Stomach (tissue), 4 donors: ENCODE measurements at regions not wholly inside any gene's neighbourhood (a gene's known extent, or its start where the extent isn't known, plus 50 kb on each side); places are given as distances from the start of the nearest gene placed in this dataset.

Experiments used
- POLR2A ChIP-seq, 4 donors: fragments of 450-650 bp; IDR thresholded peaks; one replicate each; pipeline ENCODE4 v1.6.1; 2016; ENCODE audit warnings: antibody characterized with exemption in 4 of 4, control low read depth in 2 of 4, mild to moderate bottlenecking in 1 of 4, moderate library complexity in 1 of 4
- POLR2AphosphoS5 ChIP-seq, 3 donors: sonication (generic); formaldehyde crosslinking; IDR thresholded peaks; one replicate each; pipeline ENCODE4 v1.6.1; 2016; ENCODE audit warnings: antibody characterized with exemption in 3 of 3
- TF ChIP-seq, protein P1 (sequence below), 7 experiments: fragments of 450-650 bp in 4 of 7; fragments of 200-600 bp in 3 of 7; sonication (generic) in 3 of 7; IDR thresholded peaks; one replicate each; pipeline ENCODE4 v1.5.1; 2016 to 2019; ENCODE audit warnings: antibody characterized with exemption in 7 of 7, control low read depth in 2 of 7, mild to moderate bottlenecking in 1 of 7

DNA sequence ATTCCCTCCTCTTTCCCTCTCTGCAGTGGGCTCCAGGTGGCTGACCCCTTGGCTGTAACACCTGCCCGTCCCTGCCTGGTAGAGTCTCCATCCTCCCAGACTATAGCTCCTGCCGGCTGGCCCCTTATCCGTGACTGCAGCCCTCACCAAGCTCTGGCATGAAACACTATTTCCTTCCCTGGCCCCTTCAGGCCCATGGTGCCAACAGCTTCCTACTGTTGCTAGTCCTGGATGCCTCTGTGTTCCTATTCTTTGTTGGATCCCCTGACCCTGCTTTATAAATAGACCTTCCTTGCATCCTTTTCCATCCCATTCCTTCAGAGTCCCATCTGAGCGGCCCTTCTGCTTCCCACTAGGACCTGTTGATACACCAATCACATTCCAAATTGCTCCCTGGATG is 195.0 kb downstream of the ZNF326 start:
- TF ChIP-seq, protein P1, sequence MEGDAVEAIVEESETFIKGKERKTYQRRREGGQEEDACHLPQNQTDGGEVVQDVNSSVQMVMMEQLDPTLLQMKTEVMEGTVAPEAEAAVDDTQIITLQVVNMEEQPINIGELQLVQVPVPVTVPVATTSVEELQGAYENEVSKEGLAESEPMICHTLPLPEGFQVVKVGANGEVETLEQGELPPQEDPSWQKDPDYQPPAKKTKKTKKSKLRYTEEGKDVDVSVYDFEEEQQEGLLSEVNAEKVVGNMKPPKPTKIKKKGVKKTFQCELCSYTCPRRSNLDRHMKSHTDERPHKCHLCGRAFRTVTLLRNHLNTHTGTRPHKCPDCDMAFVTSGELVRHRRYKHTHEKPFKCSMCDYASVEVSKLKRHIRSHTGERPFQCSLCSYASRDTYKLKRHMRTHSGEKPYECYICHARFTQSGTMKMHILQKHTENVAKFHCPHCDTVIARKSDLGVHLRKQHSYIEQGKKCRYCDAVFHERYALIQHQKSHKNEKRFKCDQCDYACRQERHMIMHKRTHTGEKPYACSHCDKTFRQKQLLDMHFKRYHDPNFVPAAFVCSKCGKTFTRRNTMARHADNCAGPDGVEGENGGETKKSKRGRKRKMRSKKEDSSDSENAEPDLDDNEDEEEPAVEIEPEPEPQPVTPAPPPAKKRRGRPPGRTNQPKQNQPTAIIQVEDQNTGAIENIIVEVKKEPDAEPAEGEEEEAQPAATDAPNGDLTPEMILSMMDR (IDR thresholded peaks at IDR 0.05), result no peak
- TF ChIP-seq POLR2A (IDR thresholded peaks at IDR 0.05), result no peak
- TF ChIP-seq POLR2AphosphoS5 (IDR thresholded peaks at IDR 0.05), result no peak
